ENCODE measurements at regions not wholly inside any gene's neighbourhood (a gene's known extent, or its start where the extent isn't known, plus 50 kb on each side); places are given as distances from the start of the nearest gene placed in this dataset.

GRCh38 chr7:20064181-20064970, 152.8 kb downstream of the MACC1 start:
- peak; percentile 1 for DNase-seq (ENCODE audit: low read depth)
- no peak overlapping the region for H3K4me3 ChIP-seq (replicated peaks; ENCODE audit: low read depth, low read length)
- TF ChIP-seq CTCF (IDR thresholded peaks at IDR 0.05; ENCODE audit: low read length, missing control alignments): no peak

DNA sequence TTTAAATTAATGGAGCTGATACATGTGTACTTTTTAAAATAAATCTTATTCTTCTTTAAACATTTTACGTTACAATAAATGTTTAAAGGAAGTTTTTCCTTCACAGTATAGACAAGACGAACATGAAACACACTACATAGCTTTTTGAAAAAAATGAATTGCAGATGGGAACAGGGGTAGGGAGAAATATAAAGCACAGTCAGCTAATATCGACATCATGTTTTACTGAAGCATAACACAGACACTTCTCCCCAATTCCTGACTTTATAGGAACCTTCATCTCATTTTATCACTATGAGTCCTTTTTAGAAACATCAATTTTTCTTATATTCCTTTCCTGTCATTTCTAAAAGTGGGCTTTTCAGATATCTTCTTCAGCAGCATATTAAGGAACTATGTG, 153.5 kb downstream of the MACC1 start:
- TF ChIP-seq CTCF (IDR thresholded peaks at IDR 0.05; ENCODE audit: low read length, missing control alignments): no peak
- DNase-seq (ENCODE audit: low read depth): no peak

GRCh38 chr7:20062932-20063331, 154.3 kb downstream of the MACC1 start:
- no peak for DNase-seq (ENCODE audit: low read depth)
- TF ChIP-seq CTCF (IDR thresholded peaks at IDR 0.05; ENCODE audit: low read length, missing control alignments): no peak

More for the DNA sequence above, 153.5 kb downstream of the MACC1 start:
- no peak overlapping the region for H3K4me3 ChIP-seq (replicated peaks; ENCODE audit: low read depth, low read length)

DNA sequence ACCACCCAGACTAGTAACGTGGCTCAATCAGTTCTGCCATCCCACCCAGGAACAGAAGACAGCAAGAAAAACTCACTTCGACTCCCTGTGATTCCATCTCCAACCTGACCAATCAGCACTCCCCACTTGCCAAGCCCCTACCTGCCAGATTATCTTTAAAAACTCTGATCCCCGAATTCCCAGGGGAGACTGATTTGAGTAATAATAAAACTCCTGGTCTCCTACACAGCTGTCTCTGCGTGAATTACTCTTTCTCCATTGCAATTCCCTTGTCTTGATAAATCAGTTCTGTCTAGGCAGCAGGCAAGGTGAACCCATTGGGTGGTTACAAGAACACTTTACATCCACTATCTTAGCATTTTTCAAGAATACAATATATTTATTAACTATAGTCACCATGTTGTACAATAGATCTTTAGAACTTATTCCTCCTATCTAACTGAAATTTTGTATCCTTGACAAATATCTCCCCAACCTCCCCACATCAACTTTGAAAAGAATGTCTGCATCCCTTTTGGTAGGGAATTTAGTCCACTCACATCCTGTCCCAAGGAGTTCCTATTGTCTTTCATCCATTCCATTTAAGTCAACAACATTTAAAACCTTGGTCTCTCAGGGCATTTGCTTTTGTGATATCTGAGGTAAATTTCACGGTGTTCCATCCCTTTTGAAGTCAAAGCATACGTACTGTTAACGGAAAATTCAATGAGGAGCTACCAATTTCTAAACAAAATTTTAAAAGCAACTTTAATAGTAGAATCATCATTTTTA, 163.7 kb downstream of the MACC1 start:
- no peak for DNase-seq (ENCODE audit: low read depth)
- H3K4me3 ChIP-seq (replicated peaks; ENCODE audit: low read depth, low read length): no peak overlapping the region
- TF ChIP-seq CTCF (IDR thresholded peaks at IDR 0.05; ENCODE audit: low read length, missing control alignments): no peak

More at GRCh38 chr7:20062932-20063331, 154.3 kb downstream of the MACC1 start:
- H3K4me3 ChIP-seq (replicated peaks; ENCODE audit: low read depth, low read length): no peak overlapping the region

DNA sequence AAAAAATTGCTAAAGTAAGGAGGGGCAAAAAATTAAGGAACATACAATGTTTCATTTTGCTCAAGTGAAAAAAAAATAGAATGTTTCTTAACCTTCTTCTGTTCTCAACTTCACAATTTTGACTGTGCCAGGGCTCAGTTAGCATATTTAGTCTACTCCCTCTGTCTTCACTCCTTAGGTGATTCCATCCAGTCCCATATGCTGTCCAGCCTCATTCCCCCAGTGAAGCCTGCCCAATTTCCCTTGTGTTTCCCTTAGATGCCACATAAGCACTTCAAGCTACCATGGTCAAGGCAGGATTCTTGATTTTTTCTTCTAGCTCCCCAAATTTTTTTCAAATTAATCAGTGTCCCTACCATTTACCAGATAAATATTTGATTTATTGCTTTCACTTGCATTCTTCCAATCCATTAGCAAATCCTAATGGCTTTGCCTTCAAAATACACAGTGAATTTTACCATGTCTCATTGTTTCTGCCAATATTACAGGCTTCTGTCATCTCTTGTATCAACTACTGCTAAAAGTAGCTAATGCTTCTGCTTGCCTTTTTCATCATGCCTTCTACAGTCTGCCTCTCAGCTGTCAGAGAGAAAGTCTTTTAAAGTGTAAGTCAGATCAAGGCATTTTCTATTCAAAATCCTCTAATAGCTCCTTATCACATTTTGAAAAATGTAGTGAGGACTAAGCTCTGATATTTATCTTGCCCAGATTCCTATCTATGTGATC, 166.8 kb downstream of the MACC1 start:
- H3K4me3 ChIP-seq (replicated peaks; ENCODE audit: low read depth, low read length): no peak overlapping the region
- no peak for TF ChIP-seq CTCF (IDR thresholded peaks at IDR 0.05; ENCODE audit: low read length, missing control alignments)
- DNase-seq (ENCODE audit: low read depth): no peak

GRCh38 chr7:20038676-20039075, 178.5 kb downstream of the MACC1 start:
- no peak for TF ChIP-seq CTCF (IDR thresholded peaks at IDR 0.05; ENCODE audit: low read length, missing control alignments)
- DNase-seq (ENCODE audit: low read depth): no peak
- no peak overlapping the region for H3K4me3 ChIP-seq (replicated peaks; ENCODE audit: low read depth, low read length)
